Natural killer cell (primary cell): ENCODE measurements at regions not wholly inside any gene's neighbourhood (a gene's known extent, or its start where the extent isn't known, plus 50 kb on each side); places are given as distances from the start of the nearest gene placed in this dataset.

Source experiments
- ATAC-seq, 3 donors: fragments of 150-1000 bp in 2 of 3; fragments of 200-7000 bp in 1 of 3; cut with Tn5 transposase; 1 replicate in 1 of 3; 2 replicates in 2 of 3; pipeline ENCODE4 v1.10.0; 2021; ENCODE audit warnings: mild to moderate bottlenecking in 2 of 3, moderate library complexity in 2 of 3
- DNase-seq, 2 donors: peaks; one replicate each; pipeline versions ENCODE4 v3.0.0 to v3.0.0-alpha.2; 2013 to 2021; ENCODE audit warnings: mixed read lengths in 1 of 2
- H3K27ac ChIP-seq: one replicate; pipeline ENCODE4 v1.5.1; 2013; ENCODE audit warnings: mild to moderate bottlenecking, low read length
- H3K27me3 ChIP-seq: one replicate; pipeline ENCODE4 v1.6.1; 2013; ENCODE audit warnings: low read length; ENCODE audit not compliant: control insufficient read depth, insufficient read depth
- H3K36me3 ChIP-seq: one replicate; pipeline ENCODE4 v1.6.1; 2013; ENCODE audit warnings: low read length; ENCODE audit not compliant: control insufficient read depth, insufficient read depth
- H3K4me1 ChIP-seq: one replicate; pipeline ENCODE4 v1.6.1; 2013; ENCODE audit warnings: low read length; ENCODE audit not compliant: control insufficient read depth, insufficient read depth
- H3K4me3 ChIP-seq: one replicate; pipeline ENCODE4 v1.5.1; 2013; ENCODE audit warnings: low read length
- H3K9me3 ChIP-seq: one replicate; pipeline ENCODE4 v1.6.1; 2013; ENCODE audit warnings: low read length; ENCODE audit not compliant: control insufficient read depth, insufficient read depth
- H3K27ac Mint-ChIP-seq, 2 donors: one replicate each; pipeline ENCODE4 v1.8.0; 2022; ENCODE audit warnings: mild to moderate bottlenecking in 2 of 2, mixed read lengths in 2 of 2, moderate library complexity in 1 of 2
- H3K27me3 Mint-ChIP-seq, 2 donors: one replicate each; pipeline ENCODE4 v1.8.0; 2022; ENCODE audit warnings: low read depth in 2 of 2, mixed read lengths in 2 of 2
- H3K36me3 Mint-ChIP-seq: one replicate; pipeline ENCODE4 v1.8.0; 2022; ENCODE audit warnings: mixed read lengths
- H3K4me1 Mint-ChIP-seq, 2 donors: one replicate each; pipeline ENCODE4 v1.8.0; 2022; ENCODE audit warnings: mixed read lengths in 2 of 2
- H3K4me3 Mint-ChIP-seq: one replicate; pipeline ENCODE4 v1.8.0; 2022; ENCODE audit warnings: mild to moderate bottlenecking, moderate library complexity, mixed read lengths
- H3K9me3 Mint-ChIP-seq, 2 donors: one replicate each; pipeline ENCODE4 v1.8.0; 2022; ENCODE audit warnings: mixed read lengths in 2 of 2
- CTCF ChIP-seq: fragments of 200-600 bp; IDR thresholded peaks from one replicate; pipeline ENCODE4 v1.8.0; 2022; ENCODE audit warnings: antibody characterized with exemption
- WGBS: methylation state at CpG from one replicate; pipeline ENCODE4 v1.1.7; 2013; ENCODE audit warnings: missing lambda C conversion rate; ENCODE audit not compliant: insufficient coverage; 5-methylcytosine and 5-hydroxymethylcytosine counted together
- intact Hi-C: fragments of 100-400 bp; cut with micrococcal nuclease; formaldehyde crosslinking; loops from one replicate; pipeline ENCODE4 v1.14.2; 2022

DNA sequence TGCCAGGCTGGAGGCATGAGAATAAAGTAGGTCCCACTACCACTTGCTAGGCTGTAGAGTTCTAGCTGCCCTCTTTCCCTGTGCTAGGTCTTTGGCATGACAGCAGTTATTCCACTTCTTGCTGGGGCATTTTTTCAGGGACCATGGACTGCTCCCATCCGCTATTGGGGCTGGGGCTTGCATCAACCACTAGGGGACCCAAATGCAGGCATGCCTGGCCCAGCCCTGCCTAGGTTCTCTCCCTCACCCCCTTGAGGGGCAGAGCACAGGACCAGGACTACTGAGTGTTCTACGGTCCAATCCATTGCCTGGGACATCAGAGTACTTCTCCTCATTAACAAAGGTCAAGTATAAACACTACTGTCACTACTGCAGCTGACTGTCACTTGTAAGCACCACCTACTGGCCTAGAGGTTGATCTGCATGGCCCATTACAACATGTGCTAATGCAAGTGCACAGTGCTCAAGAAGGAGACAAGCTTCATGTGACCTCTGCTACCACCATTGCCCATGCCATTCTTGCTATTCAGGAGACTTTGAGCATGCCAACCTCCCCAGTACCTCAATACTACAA lies 270.5 kb downstream of the MBNL1 start:
- Histone ChIP-seq H3K4me3 (no peak overlapping the region), H3K36me3 (no peaks in the 10 kb centered on the region), H3K27me3 (no peaks in the 10 kb centered on the region), H3K27ac (no peak overlapping the region), H3K4me1 (no peaks in the 10 kb centered on the region), H3K9me3 (peaks cover 4% of the 10 kb centered on the region)
- Mint-ChIP-seq H3K4me3 (no peak overlapping the region), H3K27me3 (peaks cover 14 to 35% of the 10 kb centered on the region in 2 donors), H3K9me3 (peaks cover 0 to 3% of the 10 kb centered on the region in 2 donors), H3K27ac (no peak overlapping the region), H3K4me1 (no peaks in the 10 kb centered on the region), H3K36me3 (peaks cover 23% of the 10 kb centered on the region)
- DNase-seq: no peak
- no peak for ATAC-seq
- TF ChIP-seq CTCF: no peak
- intact Hi-C loops: no loop called here
- WGBS: 93% methylated on average over 2 of the region's 2 CpGs

GRCh38 chr3:152540120-152540519 lies 271.4 kb downstream of the MBNL1 start:
- H3K9me3 ChIP-seq: peaks cover 4% of the 10 kb centered on the region

DNA sequence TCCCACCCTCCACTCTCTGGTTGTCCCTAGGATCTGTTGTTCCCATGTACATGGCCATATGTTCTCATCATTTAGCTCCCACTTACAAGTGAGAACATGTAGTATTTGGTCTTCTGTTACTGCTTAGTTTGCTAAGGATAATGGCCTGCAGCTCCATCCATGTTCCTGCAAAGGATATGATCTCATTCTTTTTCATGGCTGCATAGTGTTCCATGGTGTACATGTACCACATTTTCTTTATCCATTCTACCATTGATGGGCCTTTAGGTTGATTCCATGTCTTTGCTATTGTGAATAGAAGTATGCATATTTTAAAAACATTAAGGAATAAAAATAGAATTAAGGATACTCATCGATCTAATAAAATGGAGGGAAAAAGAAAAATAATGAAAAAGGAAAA lies 278.4 kb downstream of the MBNL1 start:
- no peaks in the 10 kb centered on the region for H3K4me1 Mint-ChIP-seq
- Histone ChIP-seq H3K27ac (no peak overlapping the region), H3K9me3 (no peaks in the 10 kb centered on the region), H3K4me3 (no peak overlapping the region), H3K36me3 (no peaks in the 10 kb centered on the region), H3K27me3 (no peaks in the 10 kb centered on the region), H3K4me1 (no peaks in the 10 kb centered on the region)
- peaks cover 8 to 24% of the 10 kb centered on the region in 2 donors for H3K27me3 Mint-ChIP-seq
- no peak overlapping the region for H3K27ac Mint-ChIP-seq
- peaks cover 0 to 2% of the 10 kb centered on the region in 2 donors for H3K9me3 Mint-ChIP-seq
- TF ChIP-seq CTCF: no peak
- no CpG with 5 or more reads among the region's 1 CpG for WGBS
- H3K4me3 Mint-ChIP-seq: no peak overlapping the region
- DNase-seq (no peak), ATAC-seq (no peak)
- no peaks in the 10 kb centered on the region for H3K36me3 Mint-ChIP-seq
- intact Hi-C loops: no loop called here

More at GRCh38 chr3:152540120-152540519, 271.4 kb downstream of the MBNL1 start:
- Histone ChIP-seq H3K4me3 (no peak overlapping the region), H3K36me3 (no peaks in the 10 kb centered on the region), H3K4me1 (no peaks in the 10 kb centered on the region), H3K27ac (no peak overlapping the region), H3K27me3 (no peaks in the 10 kb centered on the region)
- H3K27ac Mint-ChIP-seq: no peak overlapping the region
- H3K27me3 Mint-ChIP-seq: peaks cover 14 to 38% of the 10 kb centered on the region in 2 donors
- no peak overlapping the region for H3K4me3 Mint-ChIP-seq
- no peaks in the 10 kb centered on the region for H3K4me1 Mint-ChIP-seq
- intact Hi-C loops: no loop called here
- DNase-seq: no peak
- peaks cover 0 to 3% of the 10 kb centered on the region in 2 donors for H3K9me3 Mint-ChIP-seq
- TF ChIP-seq CTCF: no peak
- ATAC-seq: no peak
- H3K36me3 Mint-ChIP-seq: peaks cover 23% of the 10 kb centered on the region

DNA sequence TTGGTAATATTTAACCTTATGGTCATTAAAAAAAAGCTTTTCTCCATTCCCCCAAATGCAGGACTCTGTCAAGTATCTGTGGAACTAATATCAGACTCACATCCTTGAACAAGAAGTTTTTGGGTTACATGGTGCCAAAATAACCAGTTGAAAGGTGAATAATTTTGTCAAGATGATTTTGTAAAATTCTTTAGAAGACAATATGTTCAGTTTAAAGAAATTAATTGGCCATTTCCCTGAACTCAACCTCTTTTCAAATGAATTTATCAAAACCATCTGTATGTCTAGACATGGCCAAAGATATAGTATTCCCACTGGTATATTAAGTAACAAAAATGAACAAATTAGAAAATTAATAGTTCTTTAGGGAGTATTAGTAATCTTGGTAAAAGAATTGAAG lies 280.5 kb downstream of the MBNL1 start:
- intact Hi-C loops: no loop called here
- DNase-seq (no peak), ATAC-seq (no peak)
- Mint-ChIP-seq H3K27ac (no peak overlapping the region), H3K4me1 (no peaks in the 10 kb centered on the region), H3K36me3 (no peaks in the 10 kb centered on the region), H3K4me3 (no peak overlapping the region), H3K27me3 (peaks cover 0 to 3% of the 10 kb centered on the region in 2 donors), H3K9me3 (peaks cover 0 to 2% of the 10 kb centered on the region in 2 donors)
- no peak for TF ChIP-seq CTCF
- Histone ChIP-seq H3K27me3 (no peaks in the 10 kb centered on the region), H3K27ac (no peak overlapping the region), H3K9me3 (no peaks in the 10 kb centered on the region), H3K4me1 (no peaks in the 10 kb centered on the region), H3K36me3 (no peaks in the 10 kb centered on the region), H3K4me3 (no peak overlapping the region)
